Erythroblast (primary cell): ENCODE measurements at regions not wholly inside any gene's neighbourhood (a gene's known extent, or its start where the extent isn't known, plus 50 kb on each side); places are given as distances from the start of the nearest gene placed in this dataset.

Experiments
- GATA1 ChIP-seq: IDR thresholded peaks from 2 replicates; pipeline ENCODE4 v1.6.1; 2011; ENCODE audit warnings: low read depth, mild to moderate bottlenecking, control low read depth, low read length, moderate library complexity
- POLR2A ChIP-seq: IDR thresholded peaks from 2 replicates; pipeline ENCODE4 v1.6.1; 2011; ENCODE audit warnings: mild to moderate bottlenecking, low read length

GRCh38 chr14:53550776-53551175, 397.7 kb upstream of the DDHD1 start:
- no peak for TF ChIP-seq POLR2A
- no peak for TF ChIP-seq GATA1
